ENCODE measurements at regions not wholly inside any gene's neighbourhood (a gene's known extent, or its start where the extent isn't known, plus 50 kb on each side); places are given as distances from the start of the nearest gene placed in this dataset.

DNA sequence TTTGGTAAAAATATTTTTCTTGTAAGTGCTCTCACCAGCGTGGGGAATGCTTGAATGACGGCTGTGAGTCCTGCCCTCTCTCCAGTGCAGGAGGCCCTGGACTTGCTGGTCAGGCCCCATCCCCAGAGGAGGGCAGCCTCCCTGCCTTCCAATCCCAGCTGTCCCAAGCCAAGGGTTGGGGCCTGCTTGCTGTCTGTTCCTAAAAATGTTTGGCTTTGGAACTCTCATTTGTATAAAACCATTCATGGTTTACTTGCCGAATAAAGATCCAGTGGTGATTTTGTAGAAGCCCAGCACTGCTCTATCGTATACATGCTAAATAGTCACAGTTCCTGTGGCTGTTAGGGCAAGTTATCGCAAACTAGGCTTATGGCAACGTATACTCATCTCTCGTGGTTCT, 121.7 kb downstream of the GLRX3 start:
- Mint-ChIP-seq H3K4me1 (no peaks in the 10 kb centered on the region), H3K27me3 (peaks cover 0 to 6% (median 0%) of the 10 kb centered on the region in 5 donors), H3K9me3 (peaks cover 0 to 5% (median 0%) of the 10 kb centered on the region in 11 donors), H3K4me3 (no peak overlapping the region), H3K36me3 (peaks cover 0 to 5% (median 0%) of the 10 kb centered on the region in 5 donors), H3K27ac (no peak overlapping the region)
- POLR2A ChIA-PET: no interaction called here
- Histone ChIP-seq H3K9me3 (ENCODE audit: control insufficient read depth in 2 of 3, low read length in 3 of 3) (no peaks in the 10 kb centered on the region), H3K4me3 (ENCODE audit: low read length) (no peak overlapping the region), H3K27ac (ENCODE audit: low read depth, low read length) (no peak overlapping the region), H3K4me1 (ENCODE audit: control insufficient read depth in 2 of 2, insufficient read depth in 2 of 2, low read length in 2 of 2) (no peaks in the 10 kb centered on the region), H3K27me3 (ENCODE audit: control insufficient read depth in 2 of 2, insufficient read depth in 2 of 2, low read length in 2 of 2) (no peaks in the 10 kb centered on the region), H3K36me3 (ENCODE audit: control insufficient read depth in 2 of 3, insufficient read depth in 3 of 3, low read length in 3 of 3) (no peaks in the 10 kb centered on the region)
- intact Hi-C loops (cut with micrococcal nuclease): loop anchor here in 1 of 2 donors (10.0 kb wide), 1 partner anchor 1527 kb away; no protein-coding TSS in a partner anchor
- DNase-seq (no peak), ATAC-seq (no peak)
- CTCF ChIA-PET: no interaction called here

DNA sequence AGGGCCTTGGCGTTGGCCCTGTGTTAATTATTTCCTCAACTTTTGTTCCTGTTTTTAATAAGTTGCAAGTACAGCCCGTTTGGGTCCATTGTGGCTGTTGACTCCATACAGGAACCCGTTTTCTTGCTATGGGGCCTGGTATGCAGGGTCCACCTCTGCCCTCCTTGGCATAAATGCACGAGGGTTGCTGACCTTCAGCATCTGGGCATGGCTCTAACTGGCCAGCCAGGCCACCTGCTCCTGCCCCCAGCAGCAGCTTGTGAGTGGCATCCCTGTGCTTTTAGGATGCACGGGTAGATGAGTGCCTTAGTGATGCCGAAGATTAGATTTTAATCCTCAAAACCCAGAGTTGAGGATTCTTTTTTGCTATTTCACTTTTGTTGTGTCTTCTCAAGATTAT, 123.2 kb downstream of the GLRX3 start:
- peaks cover 0 to 8% (median 0%) of the 10 kb centered on the region in 11 donors for H3K9me3 Mint-ChIP-seq
- H3K36me3 ChIP-seq (ENCODE audit: control insufficient read depth in 2 of 3, insufficient read depth in 3 of 3, low read length in 3 of 3): no peaks in the 10 kb centered on the region
- H3K4me1 ChIP-seq (ENCODE audit: control insufficient read depth in 2 of 2, insufficient read depth in 2 of 2, low read length in 2 of 2): no peaks in the 10 kb centered on the region
- no peak overlapping the region for H3K27ac Mint-ChIP-seq
- ChIA-PET CTCF (no interaction called here), POLR2A (no interaction called here)
- no peak overlapping the region for H3K27ac ChIP-seq (ENCODE audit: low read depth, low read length)
- no peak overlapping the region for H3K4me3 Mint-ChIP-seq
- no peaks in the 10 kb centered on the region for H3K9me3 ChIP-seq (ENCODE audit: control insufficient read depth in 2 of 3, low read length in 3 of 3)
- H3K4me3 ChIP-seq (ENCODE audit: low read length): no peak overlapping the region
- no peaks in the 10 kb centered on the region for H3K27me3 ChIP-seq (ENCODE audit: control insufficient read depth in 2 of 2, insufficient read depth in 2 of 2, low read length in 2 of 2)
- intact Hi-C loops (cut with micrococcal nuclease): loop anchor here in 1 of 2 donors (10.0 kb wide), 1 partner anchor 1525 kb away; no protein-coding TSS in a partner anchor
- peaks cover 0 to 4% (median 0%) of the 10 kb centered on the region in 5 donors for H3K27me3 Mint-ChIP-seq
- H3K36me3 Mint-ChIP-seq: peaks cover 0 to 10% (median 3%) of the 10 kb centered on the region in 5 donors
- H3K4me1 Mint-ChIP-seq: no peaks in the 10 kb centered on the region
- no peak for ATAC-seq
- DNase-seq: no peak

DNA sequence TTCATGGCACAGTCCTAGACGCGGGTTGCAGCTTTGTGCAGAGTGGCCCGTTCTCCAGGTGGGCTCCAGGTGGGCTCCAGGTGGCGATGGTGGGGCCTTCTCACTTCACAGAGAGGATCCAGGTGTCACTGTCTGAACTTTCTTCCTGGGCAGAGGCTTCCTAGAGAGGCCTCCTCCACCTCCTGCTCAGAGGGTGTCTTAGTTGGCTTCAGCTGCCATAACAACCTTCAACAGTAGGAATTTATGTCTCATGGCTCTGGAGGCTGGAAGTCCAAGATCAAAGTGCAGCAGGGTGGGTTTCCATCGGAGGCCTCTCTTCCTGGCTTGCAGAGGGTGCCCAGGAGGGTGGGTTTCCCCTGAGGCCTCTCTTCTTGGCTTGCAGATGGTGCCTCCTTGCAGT, 125.1 kb downstream of the GLRX3 start:
- H3K27me3 Mint-ChIP-seq: no peaks in the 10 kb centered on the region
- ChIA-PET CTCF (no interaction called here), POLR2A (no interaction called here)
- H3K4me1 Mint-ChIP-seq: no peaks in the 10 kb centered on the region
- H3K9me3 Mint-ChIP-seq: peaks cover 0 to 9% (median 0%) of the 10 kb centered on the region in 11 donors
- peaks cover 0 to 15% (median 4%) of the 10 kb centered on the region in 5 donors for H3K36me3 Mint-ChIP-seq
- Histone ChIP-seq H3K9me3 (ENCODE audit: control insufficient read depth in 2 of 3, low read length in 3 of 3) (no peaks in the 10 kb centered on the region), H3K27ac (ENCODE audit: low read depth, low read length) (no peak overlapping the region), H3K36me3 (ENCODE audit: control insufficient read depth in 2 of 3, insufficient read depth in 3 of 3, low read length in 3 of 3) (no peaks in the 10 kb centered on the region), H3K27me3 (ENCODE audit: control insufficient read depth in 2 of 2, insufficient read depth in 2 of 2, low read length in 2 of 2) (no peaks in the 10 kb centered on the region), H3K4me1 (ENCODE audit: control insufficient read depth in 2 of 2, insufficient read depth in 2 of 2, low read length in 2 of 2) (no peaks in the 10 kb centered on the region), H3K4me3 (ENCODE audit: low read length) (no peak overlapping the region)
- DNase-seq: no peak
- intact Hi-C loops (cut with micrococcal nuclease): no loop called here
- ATAC-seq: no peak
- no peak overlapping the region for H3K4me3 Mint-ChIP-seq
- no peak overlapping the region for H3K27ac Mint-ChIP-seq

DNA sequence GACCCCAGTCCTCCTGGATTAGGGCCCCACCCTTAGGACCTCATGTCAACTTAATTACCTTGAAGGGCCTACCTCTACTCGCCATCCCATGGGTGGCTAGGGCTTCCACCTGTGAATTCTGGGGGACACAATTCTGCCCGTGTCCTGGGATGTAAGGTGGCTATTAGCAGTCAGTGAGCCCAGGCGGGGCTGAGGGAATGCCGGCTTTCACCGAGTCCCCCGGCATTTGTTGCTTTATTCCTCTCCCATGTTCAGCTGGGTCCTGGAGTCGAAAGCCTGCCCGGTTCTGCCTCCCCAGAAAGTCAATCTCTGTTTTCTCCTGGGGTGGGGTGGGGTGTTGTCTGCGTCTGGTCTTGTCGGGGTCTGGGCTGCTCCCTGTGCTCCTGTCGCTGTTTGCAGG, 125.6 kb downstream of the GLRX3 start:
- Mint-ChIP-seq H3K27me3 (no peaks in the 10 kb centered on the region), H3K9me3 (peaks cover 0 to 9% (median 0%) of the 10 kb centered on the region in 11 donors), H3K4me3 (no peak overlapping the region), H3K4me1 (no peaks in the 10 kb centered on the region), H3K36me3 (peaks cover 0 to 15% (median 4%) of the 10 kb centered on the region in 5 donors), H3K27ac (no peak overlapping the region)
- intact Hi-C loops (cut with micrococcal nuclease): no loop called here
- Histone ChIP-seq H3K27ac (ENCODE audit: low read depth, low read length) (no peak overlapping the region), H3K9me3 (ENCODE audit: control insufficient read depth in 2 of 3, low read length in 3 of 3) (no peaks in the 10 kb centered on the region), H3K27me3 (ENCODE audit: control insufficient read depth in 2 of 2, insufficient read depth in 2 of 2, low read length in 2 of 2) (no peaks in the 10 kb centered on the region), H3K4me3 (ENCODE audit: low read length) (no peak overlapping the region), H3K36me3 (ENCODE audit: control insufficient read depth in 2 of 3, insufficient read depth in 3 of 3, low read length in 3 of 3) (no peaks in the 10 kb centered on the region), H3K4me1 (ENCODE audit: control insufficient read depth in 2 of 2, insufficient read depth in 2 of 2, low read length in 2 of 2) (no peaks in the 10 kb centered on the region)
- DNase-seq (no peak), ATAC-seq (no peak)
- CTCF ChIA-PET: no interaction called here
- POLR2A ChIA-PET: no interaction called here

DNA sequence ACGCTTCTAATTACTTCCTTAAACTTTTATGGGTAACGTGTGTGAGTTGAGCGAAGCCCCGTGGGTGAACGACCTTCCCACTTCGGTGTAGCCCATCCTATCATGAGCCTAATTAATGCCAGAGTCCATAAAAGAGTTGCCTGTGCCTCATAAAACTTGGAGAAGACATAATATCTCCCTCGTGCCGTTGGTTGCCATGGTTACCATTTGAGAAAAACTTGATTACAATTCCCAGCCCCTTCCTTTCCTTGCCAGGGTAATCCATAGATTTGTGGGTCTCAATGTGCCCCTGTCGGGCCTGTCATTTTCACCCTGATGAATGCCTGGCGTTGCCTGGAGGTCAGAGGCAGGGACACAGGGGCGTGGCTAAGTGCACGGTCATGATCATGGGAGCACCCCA, 127.1 kb downstream of the GLRX3 start:
- intact Hi-C loops (cut with micrococcal nuclease): no loop called here
- Histone ChIP-seq H3K27ac (ENCODE audit: low read depth, low read length) (no peak overlapping the region), H3K4me1 (ENCODE audit: control insufficient read depth in 2 of 2, insufficient read depth in 2 of 2, low read length in 2 of 2) (no peaks in the 10 kb centered on the region), H3K36me3 (ENCODE audit: control insufficient read depth in 2 of 3, insufficient read depth in 3 of 3, low read length in 3 of 3) (no peaks in the 10 kb centered on the region), H3K4me3 (ENCODE audit: low read length) (no peak overlapping the region), H3K27me3 (ENCODE audit: control insufficient read depth in 2 of 2, insufficient read depth in 2 of 2, low read length in 2 of 2) (no peaks in the 10 kb centered on the region), H3K9me3 (ENCODE audit: control insufficient read depth in 2 of 3, low read length in 3 of 3) (no peaks in the 10 kb centered on the region)
- H3K36me3 Mint-ChIP-seq: peaks cover 0 to 23% (median 4%) of the 10 kb centered on the region in 5 donors
- no peak overlapping the region for H3K27ac Mint-ChIP-seq
- DNase-seq: no peak
- H3K4me1 Mint-ChIP-seq: peaks cover 0 to 2% (median 0%) of the 10 kb centered on the region in 7 donors
- H3K9me3 Mint-ChIP-seq: peaks cover 0 to 6% (median 0%) of the 10 kb centered on the region in 11 donors
- no peaks in the 10 kb centered on the region for H3K27me3 Mint-ChIP-seq
- no peak for ATAC-seq
- no peak overlapping the region for H3K4me3 Mint-ChIP-seq
- ChIA-PET CTCF (no interaction called here), POLR2A (no interaction called here)

DNA sequence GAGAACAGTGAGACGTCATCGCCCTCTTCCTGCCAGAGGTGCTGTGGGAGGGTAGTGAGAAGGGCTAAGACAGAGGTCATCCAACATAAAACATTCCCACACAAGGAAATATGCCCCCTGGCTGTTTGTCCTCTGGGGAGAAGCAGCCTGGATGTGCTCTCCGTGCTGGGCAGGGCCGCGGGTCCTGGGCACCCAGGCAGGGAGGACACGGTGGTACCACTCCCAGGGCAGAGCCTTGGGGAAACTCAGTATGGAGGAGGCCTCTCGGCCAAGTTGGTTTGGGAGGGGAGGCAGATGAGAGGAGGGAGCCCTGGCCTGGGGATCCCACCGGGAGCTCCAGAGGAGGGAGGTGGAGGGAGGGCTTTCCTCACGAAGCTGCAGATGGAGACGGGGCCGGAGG, 129.4 kb downstream of the GLRX3 start:
- H3K4me1 ChIP-seq (ENCODE audit: control insufficient read depth in 2 of 2, insufficient read depth in 2 of 2, low read length in 2 of 2): no peaks in the 10 kb centered on the region
- no peaks in the 10 kb centered on the region for H3K36me3 ChIP-seq (ENCODE audit: control insufficient read depth in 2 of 3, insufficient read depth in 3 of 3, low read length in 3 of 3)
- intact Hi-C loops (cut with micrococcal nuclease): no loop called here
- peak overlapping the region in 1 of 9 donors; percentile 64 for H3K27ac Mint-ChIP-seq
- ChIA-PET CTCF (no interaction called here), POLR2A (no interaction called here)
- no peak overlapping the region for H3K4me3 ChIP-seq (ENCODE audit: low read length)
- peaks cover 0 to 29% (median 4%) of the 10 kb centered on the region in 5 donors for H3K36me3 Mint-ChIP-seq
- DNase-seq (no peak), ATAC-seq (no peak)
- H3K4me3 Mint-ChIP-seq: no peak overlapping the region
- H3K9me3 Mint-ChIP-seq: peaks cover 0 to 6% (median 3%) of the 10 kb centered on the region in 11 donors
- no peaks in the 10 kb centered on the region for H3K9me3 ChIP-seq (ENCODE audit: control insufficient read depth in 2 of 3, low read length in 3 of 3)
- H3K4me1 Mint-ChIP-seq: peaks cover 0 to 2% (median 0%) of the 10 kb centered on the region in 7 donors
- no peaks in the 10 kb centered on the region for H3K27me3 Mint-ChIP-seq
- no peak overlapping the region for H3K27ac ChIP-seq (ENCODE audit: low read depth, low read length)
- H3K27me3 ChIP-seq (ENCODE audit: control insufficient read depth in 2 of 2, insufficient read depth in 2 of 2, low read length in 2 of 2): no peaks in the 10 kb centered on the region

DNA sequence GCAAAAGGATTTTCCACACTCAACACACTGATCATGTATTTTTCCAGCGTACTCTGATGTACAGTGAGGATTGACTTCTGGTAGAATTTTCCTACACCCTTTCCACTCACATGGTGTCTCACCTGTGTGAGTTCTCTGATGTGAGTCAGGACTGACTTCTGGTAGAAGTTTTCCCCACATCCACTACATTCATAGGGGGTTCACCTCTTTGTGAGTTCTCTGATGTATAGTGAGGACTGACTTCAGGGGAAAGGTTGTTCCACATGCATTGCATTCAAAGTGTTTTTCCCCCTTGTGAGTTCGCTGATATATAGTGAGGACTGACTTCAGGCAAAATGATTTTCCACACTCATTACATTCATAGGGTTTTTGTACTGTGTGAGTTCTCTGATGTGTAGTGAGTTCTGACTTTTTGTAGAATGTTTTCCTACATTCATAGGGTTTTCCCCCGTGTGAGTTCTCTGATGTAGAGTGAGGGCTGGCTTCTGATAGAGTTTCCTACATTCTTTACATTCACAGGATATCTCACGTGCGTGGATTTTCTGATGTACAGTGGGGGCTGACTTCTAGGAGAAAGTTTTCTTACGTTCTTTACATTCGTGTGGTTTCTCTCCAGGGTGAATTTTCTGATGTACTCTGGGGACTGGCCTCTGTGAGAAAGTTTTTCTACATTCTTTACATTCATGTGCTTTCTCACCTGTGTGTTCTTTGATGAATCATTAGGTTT, 146.5 kb downstream of the GLRX3 start:
- ATAC-seq (no peak), DNase-seq (no peak)
- H3K4me3 ChIP-seq (ENCODE audit: low read length): no peak overlapping the region
- H3K9me3 Mint-ChIP-seq: peaks cover 16 to 98% (median 63%) of the 10 kb centered on the region in 11 donors
- no peak overlapping the region for H3K4me3 Mint-ChIP-seq
- peaks cover 3 to 43% (median 26%) of the 10 kb centered on the region in 5 donors for H3K36me3 Mint-ChIP-seq
- H3K4me1 ChIP-seq (ENCODE audit: control insufficient read depth in 2 of 2, insufficient read depth in 2 of 2, low read length in 2 of 2): no peaks in the 10 kb centered on the region
- peaks cover 0 to 11% (median 8%) of the 10 kb centered on the region in 5 donors for H3K27me3 Mint-ChIP-seq
- ChIA-PET CTCF (interaction anchor here (0.6 kb wide), 1 partner anchor 1748 kb away, joined by 3 read pairs; no protein-coding TSS in a partner anchor), POLR2A (no interaction called here)
- H3K4me1 Mint-ChIP-seq: peaks cover 0 to 7% (median 0%) of the 10 kb centered on the region in 7 donors
- H3K36me3 ChIP-seq (ENCODE audit: control insufficient read depth in 2 of 3, insufficient read depth in 3 of 3, low read length in 3 of 3): no peaks in the 10 kb centered on the region
- H3K27ac ChIP-seq (ENCODE audit: low read depth, low read length): no peak overlapping the region
- H3K27me3 ChIP-seq (ENCODE audit: control insufficient read depth in 2 of 2, insufficient read depth in 2 of 2, low read length in 2 of 2): no peaks in the 10 kb centered on the region
- H3K9me3 ChIP-seq (ENCODE audit: control insufficient read depth in 2 of 3, low read length in 3 of 3): peaks cover 8 to 93% (median 20%) of the 10 kb centered on the region in 3 experiments
- intact Hi-C loops (cut with micrococcal nuclease): no loop called here
- no peak overlapping the region for H3K27ac Mint-ChIP-seq
